ACC112 (cell line): ENCODE measurements at regions not wholly inside any gene's neighbourhood (a gene's known extent, or its start where the extent isn't known, plus 50 kb on each side); places are given as distances from the start of the nearest gene placed in this dataset.
"Not testable (repeated sequence)": the region's sequence is repeated elsewhere in the genome, so short reads cannot be mapped to it uniquely, and the experiment has no call there.

ENCODE experiments used
- H2AFZ ChIP-seq: fragments of 200-600 bp; sonication (generic); one replicate; pipeline ENCODE4 v1.6.0; 2017; ENCODE audit warnings: antibody characterized with exemption, low read length; ENCODE audit not compliant: unreplicated experiment
- H3K27ac ChIP-seq: fragments of 200-600 bp; sonication (generic); 2 replicates; pipeline ENCODE4 v1.5.1; 2014; ENCODE audit warnings: low read depth, mild to moderate bottlenecking, antibody characterized with exemption, low read length, moderate library complexity
- H3K27me3 ChIP-seq: fragments of 200-600 bp; sonication (generic); 2 replicates; pipeline ENCODE4 v1.6.1; 2014; ENCODE audit warnings: mild to moderate bottlenecking, antibody characterized with exemption, low read length, moderate library complexity, mixed read lengths; ENCODE audit not compliant: insufficient read depth
- H3K36me3 ChIP-seq: fragments of 200-600 bp; sonication (generic); 2 replicates; pipeline ENCODE4 v1.6.1; 2016; ENCODE audit warnings: mild to moderate bottlenecking, antibody characterized with exemption, low read length, moderate library complexity, mixed read lengths; ENCODE audit not compliant: insufficient read depth
- H3K4me1 ChIP-seq: fragments of 200-600 bp; sonication (generic); one replicate; pipeline ENCODE4 v1.6.1; 2016; ENCODE audit warnings: low read length, mixed read lengths; ENCODE audit not compliant: insufficient read depth, unreplicated experiment, control insufficient read depth
- H3K4me3 ChIP-seq: fragments of 200-600 bp; sonication (generic); 2 replicates; pipeline ENCODE4 v1.5.1; 2014; ENCODE audit warnings: mild to moderate bottlenecking, low read depth, low read length
- H3K79me2 ChIP-seq: fragments of 200-600 bp; sonication (generic); one replicate; pipeline ENCODE4 v1.6.0; 2016; ENCODE audit warnings: low read length; ENCODE audit not compliant: control insufficient read depth, unreplicated experiment, insufficient read depth

GRCh38 chrY:7588176-7588575 lies 676.6 kb upstream of the AMELY start:
- not testable (repeated sequence) for H2AFZ ChIP-seq, H3K36me3 ChIP-seq, H3K4me1 ChIP-seq, H3K27me3 ChIP-seq, H3K4me3 ChIP-seq, H3K27ac ChIP-seq, H3K79me2 ChIP-seq

- H3K4me3 ChIP-seq, result no peak overlapping the region
- no peaks in the 10 kb centered on the region for H3K27me3 ChIP-seq
- no peaks in the 10 kb centered on the region for H3K36me3 ChIP-seq
Observed at GRCh38 chrY:7562541-7562940, 651.0 kb upstream of the AMELY start.

GRCh38 chrY:7557675-7558074 lies 646.1 kb upstream of the AMELY start:
- H3K79me2 ChIP-seq, result no peaks in the 10 kb centered on the region
- no peaks in the 10 kb centered on the region for H3K36me3 ChIP-seq
- no peak overlapping the region for H3K4me3 ChIP-seq
- H2AFZ ChIP-seq, result no peak overlapping the region
- peaks cover 4% of the 10 kb centered on the region for H3K4me1 ChIP-seq
- H3K27ac ChIP-seq, result no peak overlapping the region
- no peaks in the 10 kb centered on the region for H3K27me3 ChIP-seq

More at GRCh38 chrY:7562541-7562940, 651.0 kb upstream of the AMELY start:
- Histone ChIP-seq H2AFZ (no peak overlapping the region), H3K79me2 (no peaks in the 10 kb centered on the region), H3K27ac (no peak overlapping the region), H3K4me1 (peaks cover 4% of the 10 kb centered on the region)

DNA sequence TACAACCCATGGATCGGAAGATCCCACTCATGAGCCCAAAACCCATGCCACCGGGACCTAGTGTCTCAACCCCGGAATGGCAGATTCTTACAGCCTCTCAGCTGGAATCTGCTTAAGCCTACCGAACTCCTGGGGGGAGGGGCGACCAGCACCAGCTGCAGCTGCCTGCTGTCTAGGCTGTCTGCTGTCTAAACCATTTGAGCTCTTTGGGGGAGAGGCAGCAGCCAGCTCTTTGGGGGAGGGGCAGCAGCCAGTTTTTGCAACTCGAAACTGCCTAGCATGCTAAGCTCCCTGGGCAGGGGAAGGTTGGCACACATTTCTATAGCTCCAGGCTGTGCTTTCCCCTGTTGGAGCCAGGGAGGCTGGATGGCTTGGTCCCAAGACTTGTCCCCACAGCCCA lies 643.5 kb upstream of the AMELY start:
- Histone ChIP-seq H2AFZ (no peak overlapping the region), H3K4me1 (no peaks in the 10 kb centered on the region), H3K27ac (no peak overlapping the region), H3K36me3 (no peaks in the 10 kb centered on the region), H3K27me3 (no peaks in the 10 kb centered on the region), H3K4me3 (no peak overlapping the region), H3K79me2 (no peaks in the 10 kb centered on the region)

GRCh38 chrY:7545060-7545459 lies 633.5 kb upstream of the AMELY start:
- Histone ChIP-seq H3K27ac (no peak overlapping the region), H3K4me3 (no peak overlapping the region), H3K27me3 (no peaks in the 10 kb centered on the region), H3K36me3 (no peaks in the 10 kb centered on the region), H2AFZ (no peak overlapping the region), H3K4me1 (peaks cover 4% of the 10 kb centered on the region), H3K79me2 (no peaks in the 10 kb centered on the region)

DNA sequence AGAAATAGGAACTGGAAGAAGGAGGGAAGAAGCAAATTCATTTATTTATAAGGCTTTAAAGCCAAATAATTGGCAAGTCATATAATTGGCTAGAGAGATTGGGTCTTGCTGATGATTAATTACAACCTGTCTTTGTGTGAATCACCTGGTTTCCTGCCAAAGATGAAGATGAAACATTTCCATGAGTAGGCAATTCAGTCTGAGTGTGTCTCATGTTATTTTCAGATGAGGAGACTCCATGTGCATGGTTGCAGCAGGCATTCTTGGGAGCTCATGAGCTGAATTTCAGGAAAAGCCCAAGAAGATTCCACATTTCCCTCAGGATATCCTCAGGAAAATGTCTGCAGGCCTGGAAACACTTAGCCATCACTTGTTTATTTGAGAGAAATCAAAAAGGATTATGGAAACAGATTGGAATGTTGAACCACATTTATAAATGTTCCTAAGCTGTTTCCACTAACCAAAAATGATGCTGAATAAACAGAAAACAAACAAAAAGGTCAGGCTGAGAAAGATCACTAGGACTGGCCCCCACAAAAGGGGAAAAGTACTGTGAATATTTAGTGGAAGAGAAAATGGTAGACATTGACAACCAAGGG lies 632.7 kb upstream of the AMELY start:
- Histone ChIP-seq H3K27me3 (no peaks in the 10 kb centered on the region), H2AFZ (no peak overlapping the region), H3K4me3 (no peak overlapping the region), H3K79me2 (no peaks in the 10 kb centered on the region), H3K27ac (no peak overlapping the region), H3K4me1 (peaks cover 4% of the 10 kb centered on the region), H3K36me3 (no peaks in the 10 kb centered on the region)

- Histone ChIP-seq H3K4me1 (peaks cover 4% of the 10 kb centered on the region), H3K79me2 (no peaks in the 10 kb centered on the region), H2AFZ (no peak overlapping the region), H3K27me3 (no peaks in the 10 kb centered on the region), H3K36me3 (no peaks in the 10 kb centered on the region), H3K27ac (no peak overlapping the region), H3K4me3 (no peak overlapping the region)
Observed at GRCh38 chrY:7543506-7543905, 632.0 kb upstream of the AMELY start.

GRCh38 chrY:7542256-7542858 lies 630.8 kb upstream of the AMELY start:
- H3K4me1 ChIP-seq, result peaks cover 4% of the 10 kb centered on the region
- H3K27me3 ChIP-seq, result no peaks in the 10 kb centered on the region
- H3K27ac ChIP-seq, result no peak overlapping the region
- no peak overlapping the region for H3K4me3 ChIP-seq
- no peaks in the 10 kb centered on the region for H3K79me2 ChIP-seq
- H2AFZ ChIP-seq, result no peak overlapping the region
- no peaks in the 10 kb centered on the region for H3K36me3 ChIP-seq

GRCh38 chrY:7529396-7529795 lies 617.8 kb upstream of the AMELY start:
- Histone ChIP-seq H3K36me3 (no peaks in the 10 kb centered on the region), H3K27me3 (no peaks in the 10 kb centered on the region), H3K27ac (no peak overlapping the region), H2AFZ (no peak overlapping the region), H3K4me3 (no peak overlapping the region), H3K4me1 (peaks cover 21% of the 10 kb centered on the region), H3K79me2 (no peaks in the 10 kb centered on the region)

DNA sequence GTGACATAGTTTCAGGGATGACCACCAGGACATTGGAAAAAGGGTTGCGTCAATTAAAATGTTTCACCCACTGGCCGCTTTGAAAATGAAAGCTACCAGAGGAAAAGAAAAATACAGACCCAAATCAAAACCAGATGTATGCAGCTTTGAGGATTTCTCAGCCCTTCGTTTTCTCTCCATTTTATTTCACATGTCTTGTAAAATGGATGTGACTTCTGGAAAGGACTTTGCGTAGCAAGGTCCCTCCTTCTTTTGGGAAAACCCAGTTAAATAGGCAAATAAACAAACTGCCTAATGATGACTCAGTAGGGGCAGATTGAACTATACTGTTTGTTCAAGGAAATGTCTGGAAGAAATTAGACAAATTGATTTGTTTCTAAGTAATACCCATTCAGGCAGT lies 616.0 kb upstream of the AMELY start:
- H3K4me1 ChIP-seq, result peaks cover 21% of the 10 kb centered on the region
- H3K27me3 ChIP-seq, H3K79me2 ChIP-seq, H2AFZ ChIP-seq, H3K36me3 ChIP-seq: not testable (repeated sequence)
- peak overlapping the region; percentile 66 for H3K4me3 ChIP-seq
- peak overlapping the region; percentile 58 for H3K27ac ChIP-seq

DNA sequence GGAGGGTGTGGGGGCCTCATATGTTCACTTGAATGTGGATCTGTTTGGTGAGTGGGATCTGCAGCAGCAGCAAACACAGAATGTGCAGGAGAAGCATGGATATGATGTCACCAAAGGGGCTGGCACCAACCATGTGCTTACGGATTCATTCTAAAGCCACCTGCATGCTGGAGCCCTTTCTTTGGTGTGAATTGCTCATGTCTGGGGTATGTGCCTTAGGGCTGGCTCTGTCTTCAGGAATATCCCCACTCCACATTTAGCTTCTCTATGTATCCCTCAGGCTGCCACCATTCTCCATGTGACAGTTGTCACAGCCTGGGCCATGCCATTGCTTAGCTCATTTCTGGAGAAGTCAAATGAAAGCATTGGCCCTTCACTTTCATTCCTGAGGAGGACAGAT lies 606.8 kb upstream of the AMELY start:
- no peaks in the 10 kb centered on the region for H3K27me3 ChIP-seq
- no peak overlapping the region for H2AFZ ChIP-seq
- H3K79me2 ChIP-seq, result no peaks in the 10 kb centered on the region
- H3K27ac ChIP-seq, result no peak overlapping the region
- H3K4me3 ChIP-seq, result no peak overlapping the region
- H3K36me3 ChIP-seq, result no peaks in the 10 kb centered on the region
- no peaks in the 10 kb centered on the region for H3K4me1 ChIP-seq
